ENCODE measurements at regions not wholly inside any gene's neighbourhood (a gene's known extent, or its start where the extent isn't known, plus 50 kb on each side); places are given as distances from the start of the nearest gene placed in this dataset.

GRCh38 chr9:13627071-13627470 is 347.6 kb upstream of the MPDZ start:
- no peak for TF ChIP-seq CTCF (IDR thresholded peaks at IDR 0.05)
- TF ChIP-seq EZH2phosphoT487 (IDR thresholded peaks at IDR 0.05): no peak
- no peak for TF ChIP-seq EZH2 (IDR thresholded peaks at IDR 0.05)
- Histone ChIP-seq H2AFZ (replicated peaks) (no peak overlapping the region), H3K9me3 (ENCODE audit: low read depth) (no peaks in the 10 kb centered on the region), H3K36me3 (no peaks in the 10 kb centered on the region), H3K27me3 (no peaks in the 10 kb centered on the region), H3K4me3 (no peak overlapping the region), H3K27ac (no peak overlapping the region), H3K9ac (no peak overlapping the region), H3K79me2 (ENCODE audit: low read depth) (no peaks in the 10 kb centered on the region), H3K4me1 (no peaks in the 10 kb centered on the region), H4K20me1 (ENCODE audit: low read depth) (no peaks in the 10 kb centered on the region), H3F3A (ENCODE audit: low read depth) (no peaks in the 10 kb centered on the region), H3K4me2 (no peak overlapping the region)
- no peak for DNase-seq (ENCODE audit: low spot score)
- Mint-ChIP-seq H3K4me1 (no peaks in the 10 kb centered on the region), H3K9me3 (peaks cover 40% of the 10 kb centered on the region), H3K36me3 (peaks cover 6% of the 10 kb centered on the region), H3K27ac (no peak overlapping the region), H3K4me3 (no peak overlapping the region), H3K27me3 (ENCODE audit: insufficient read depth, low read depth) (no peaks in the 10 kb centered on the region)

GRCh38 chr9:13626601-13627000 is 347.1 kb upstream of the MPDZ start:
- Mint-ChIP-seq H3K27me3 (ENCODE audit: insufficient read depth, low read depth) (no peaks in the 10 kb centered on the region), H3K9me3 (peaks cover 36% of the 10 kb centered on the region), H3K27ac (no peak overlapping the region), H3K4me1 (no peaks in the 10 kb centered on the region), H3K36me3 (peaks cover 6% of the 10 kb centered on the region), H3K4me3 (no peak overlapping the region)
- Histone ChIP-seq H3K4me2 (no peak overlapping the region), H4K20me1 (ENCODE audit: low read depth) (no peaks in the 10 kb centered on the region), H3K9me3 (ENCODE audit: low read depth) (no peaks in the 10 kb centered on the region), H3K79me2 (ENCODE audit: low read depth) (no peaks in the 10 kb centered on the region), H3K4me3 (no peak overlapping the region), H3K4me1 (no peaks in the 10 kb centered on the region), H3F3A (ENCODE audit: low read depth) (no peaks in the 10 kb centered on the region), H3K36me3 (no peaks in the 10 kb centered on the region), H3K27me3 (no peaks in the 10 kb centered on the region), H3K27ac (no peak overlapping the region), H2AFZ (replicated peaks) (no peak overlapping the region), H3K9ac (no peak overlapping the region)
- no peak for TF ChIP-seq CTCF (IDR thresholded peaks at IDR 0.05)
- TF ChIP-seq EZH2phosphoT487 (IDR thresholded peaks at IDR 0.05): no peak
- no peak for TF ChIP-seq EZH2 (IDR thresholded peaks at IDR 0.05)
- DNase-seq (ENCODE audit: low spot score): no peak

GRCh38 chr9:13621872-13622564 is 342.5 kb upstream of the MPDZ start:
- no peaks in the 10 kb centered on the region for H3K36me3 Mint-ChIP-seq
- H3K9me3 Mint-ChIP-seq: peaks cover 7% of the 10 kb centered on the region
- Histone ChIP-seq H3F3A (ENCODE audit: low read depth) (no peaks in the 10 kb centered on the region), H3K79me2 (ENCODE audit: low read depth) (no peaks in the 10 kb centered on the region), H3K4me2 (no peak overlapping the region), H3K27ac (no peak overlapping the region), H3K27me3 (no peaks in the 10 kb centered on the region), H3K4me3 (no peak overlapping the region), H3K9me3 (ENCODE audit: low read depth) (no peaks in the 10 kb centered on the region), H4K20me1 (ENCODE audit: low read depth) (no peaks in the 10 kb centered on the region), H3K36me3 (no peaks in the 10 kb centered on the region), H3K4me1 (no peaks in the 10 kb centered on the region), H2AFZ (replicated peaks) (no peak overlapping the region), H3K9ac (no peak overlapping the region)
- peaks cover 5% of the 10 kb centered on the region for H3K4me1 Mint-ChIP-seq
- H3K4me3 Mint-ChIP-seq: no peak overlapping the region
- no peak for DNase-seq (ENCODE audit: low spot score)
- no peaks in the 10 kb centered on the region for H3K27me3 Mint-ChIP-seq (ENCODE audit: insufficient read depth, low read depth)
- no peak overlapping the region for H3K27ac Mint-ChIP-seq
- no peak for TF ChIP-seq EZH2 (IDR thresholded peaks at IDR 0.05)
- TF ChIP-seq CTCF (IDR thresholded peaks at IDR 0.05): no peak
- TF ChIP-seq EZH2phosphoT487 (IDR thresholded peaks at IDR 0.05): no peak
